A549 (cell line): ENCODE measurements at regions not wholly inside any gene's neighbourhood (a gene's known extent, or its start where the extent isn't known, plus 50 kb on each side); places are given as distances from the start of the nearest gene placed in this dataset.

Source experiments
- ATAC-seq, 2 experiments: fragments of 200-7000 bp in 1 of 2; fragments of >200 bp in 1 of 2; cut with Nextera tagmentation in 1 of 2; cut with Tn5 transposase in 1 of 2; 3 replicates each; pipeline versions ENCODE4 v1.8.0 to v1.9.1; 2018 to 2020; ENCODE audit warnings: mild to moderate bottlenecking in 1 of 2, moderate library complexity in 1 of 2
- CTCF ChIA-PET: fragments of 300-600 bp; sonication (Branson Sonifier 250); formaldehyde crosslinking; extraction: SDS; loops from one replicate; lab custom pipeline; 2021; ENCODE audit warnings: antibody characterized with exemption, inconsistent platforms; lab: Yijun Ruan, JAX
- POLR2A ChIA-PET: fragments of 350-600 bp; formaldehyde crosslinking; extraction: SDS; loops from one replicate; lab custom pipeline; 2021; ENCODE audit warnings: antibody characterized with exemption, inconsistent platforms; lab: Yijun Ruan, JAX
- DNase-seq, 2 experiments: peaks; one replicate each; pipeline versions ENCODE4 v3.0.0 to v3.0.0-alpha.2; 2011 to 2016; ENCODE audit warnings: low read depth in 1 of 2, low spot score in 1 of 2
- FAIRE-seq: peaks from 2 replicates; lab custom pipeline; 2011; peaks lifted over from hg19 to GRCh38; lab: Jason Lieb, UNC
- H3K27ac ChIP-seq, 2 experiments: fragments of >200 bp; sonication (Bioruptor Twin); formaldehyde crosslinking; 3 replicates each; pipeline ENCODE4 v1.5.1; 2016 to 2017
- H3K4me1 ChIP-seq: fragments of >200 bp; sonication (Bioruptor Twin); formaldehyde crosslinking; 3 replicates; pipeline ENCODE4 v1.6.1; 2016
- H3K4me2 ChIP-seq: fragments of >200 bp; sonication (Bioruptor Twin); formaldehyde crosslinking; 3 replicates; pipeline ENCODE4 v1.6.1; 2016
- H3K4me3 ChIP-seq: fragments of >200 bp; sonication (Bioruptor Twin); formaldehyde crosslinking; 3 replicates; pipeline ENCODE4 v1.5.1; 2016
- H3K9me3 ChIP-seq: fragments of >200 bp; sonication (Bioruptor Twin); formaldehyde crosslinking; 3 replicates; pipeline ENCODE4 v1.6.1; 2016
- CBX8 ChIP-seq: fragments of 200-600 bp; sonication (generic); IDR thresholded peaks from 2 replicates; pipeline ENCODE4 v1.6.1; 2016
- EHF ChIP-seq: fragments of 250-450 bp; sonication (Bioruptor Pico); IDR thresholded peaks from 2 replicates; pipeline ENCODE4 v1.5.0; 2020; ENCODE audit warnings: mild to moderate bottlenecking
- FOSL2 ChIP-seq, 2 experiments: fragments of 450-650 bp in 1 of 2; fragments of >200 bp in 1 of 2; sonication (Bioruptor Twin) in 1 of 2; formaldehyde crosslinking; IDR thresholded peaks; 2 replicates each; pipeline versions ENCODE4 v1.5.0 to v1.6.1; 2016 to 2020; ENCODE audit warnings: mild to moderate bottlenecking in 1 of 2, moderate library complexity in 1 of 2
- KDM5A ChIP-seq: fragments of 200-600 bp; sonication (generic); IDR thresholded peaks from 2 replicates; pipeline ENCODE4 v1.6.1; 2016; ENCODE audit warnings: antibody characterized with exemption, mild to moderate bottlenecking
- MAZ ChIP-seq: fragments of 150-350 bp; IDR thresholded peaks from 2 replicates; pipeline ENCODE4 v1.6.1; 2014; ENCODE audit warnings: antibody characterized with exemption, low read depth, low read length, borderline replicate concordance
- RFX5 ChIP-seq: fragments of 450-650 bp; IDR thresholded peaks from 2 replicates; pipeline ENCODE4 v1.7.1; 2014; ENCODE audit warnings: antibody characterized with exemption, mild to moderate bottlenecking, moderate library complexity
- ZSCAN20 ChIP-seq: fragments of 250-450 bp; sonication (Bioruptor Pico); IDR thresholded peaks from 2 replicates; pipeline ENCODE4 v1.8.0; 2022; ENCODE audit warnings: mild to moderate bottlenecking, moderate library complexity
- WGBS: methylation state at CpG from one replicate; pipeline ENCODE4 v1.1.6; 2017; ENCODE audit errors: missing lambda C conversion rate; 5-methylcytosine and 5-hydroxymethylcytosine counted together
- small RNA-seq, 6 experiments: library from RNA; depleted of rRNA; stranded (forward); fragments of <200 nt; gene quantifications; one replicate each; pipeline ENCODE3, GENCODE V24; 2012
- TF ChIP-seq, protein P1 (sequence below): IDR thresholded peaks from 2 replicates; pipeline ENCODE4 v1.6.1; 2012; ENCODE audit warnings: low read depth, borderline replicate concordance

- CTCF ChIA-PET: interaction anchor here (5.0 kb wide), 1 partner anchor 12 kb away, joined by 40 read pairs; no protein-coding TSS in a partner anchor
- POLR2A ChIA-PET: no interaction called here
- Histone ChIP-seq H3K4me3 (no peak overlapping the region), H3K4me2 (no peak overlapping the region), H3K9me3 (no peaks in the 10 kb centered on the region), H3K27ac (no peak overlapping the region), H3K4me1 (no peaks in the 10 kb centered on the region)
- ATAC-seq (no peak), FAIRE-seq (no peak), DNase-seq (no peak)
- 67% methylated on average over 3 of the region's 3 CpGs for WGBS
- TF ChIP-seq, protein P1, sequence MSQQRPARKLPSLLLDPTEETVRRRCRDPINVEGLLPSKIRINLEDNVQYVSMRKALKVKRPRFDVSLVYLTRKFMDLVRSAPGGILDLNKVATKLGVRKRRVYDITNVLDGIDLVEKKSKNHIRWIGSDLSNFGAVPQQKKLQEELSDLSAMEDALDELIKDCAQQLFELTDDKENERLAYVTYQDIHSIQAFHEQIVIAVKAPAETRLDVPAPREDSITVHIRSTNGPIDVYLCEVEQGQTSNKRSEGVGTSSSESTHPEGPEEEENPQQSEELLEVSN: no peak
- TF ChIP-seq CBX8 (no peak), FOSL2 (IDR thresholded peaks at IDR 0.05) (no peak), FOSL2 (CRISPR knock-in tag; IDR thresholded peaks at IDR 0.05) (no peak), EHF (CRISPR knock-in tag) (no peak), KDM5A (no peak), RFX5 (no peak), ZSCAN20 (CRISPR knock-in tag) (no peak), MAZ (no peak)
These were observed 51.7 kb upstream of the NFIB start for GRCh38 chr9:14365670-14366069.

Small RNAs in the stretch of these regions (small RNA-seq; reads per million reads assigned to genes)
- gene AL159169.1: 0 reads per million in 6 experiments
